ENCODE measurements at regions not wholly inside any gene's neighbourhood (a gene's known extent, or its start where the extent isn't known, plus 50 kb on each side); places are given as distances from the start of the nearest gene placed in this dataset.

GRCh38 chr5:3475674-3476073, 120.0 kb upstream of the IRX1 start:
- TF ChIP-seq CTCF (IDR thresholded peaks at IDR 0.05; ENCODE audit: borderline replicate concordance, extremely low read depth, low read length, poor library complexity, severe bottlenecking) (no peak), EZH2 (IDR thresholded peaks at IDR 0.05; ENCODE audit: borderline replicate concordance, low read depth, low read length, severe bottlenecking) (no peak)

Data from DND-41 (cell line).